ENCODE measurements at regions not wholly inside any gene's neighbourhood (a gene's known extent, or its start where the extent isn't known, plus 50 kb on each side); places are given as distances from the start of the nearest gene placed in this dataset.

GRCh38 chr1:34532113-34532512 is 222.7 kb upstream of the GJB5 start:
- TF ChIP-seq TOX (CRISPR knock-in tag; IDR thresholded peaks at IDR 0.05; ENCODE audit: borderline replicate concordance) (no peak), CREB5 (CRISPR knock-in tag; IDR thresholded peaks at IDR 0.05; ENCODE audit: low read depth) (no peak), ZFP3 (CRISPR knock-in tag; IDR thresholded peaks at IDR 0.05) (no peak), PPARA (CRISPR knock-in tag; IDR thresholded peaks at IDR 0.05; ENCODE audit: borderline replicate concordance) (no peak), RARB (CRISPR knock-in tag; IDR thresholded peaks at IDR 0.05) (no peak), PATZ1 (CRISPR knock-in tag; IDR thresholded peaks at IDR 0.05; ENCODE audit: borderline replicate concordance) (no peak), ARNTL (CRISPR knock-in tag; IDR thresholded peaks at IDR 0.05; ENCODE audit: borderline replicate concordance, low read depth) (no peak), TCF4 (CRISPR knock-in tag; IDR thresholded peaks at IDR 0.05; ENCODE audit: borderline replicate concordance) (no peak), ESRRG (CRISPR knock-in tag; IDR thresholded peaks at IDR 0.05) (no peak), ZNF565 (CRISPR knock-in tag; conservative IDR thresholded peaks at IDR 0.05; ENCODE audit: low read depth) (no peak), POU6F1 (CRISPR knock-in tag; IDR thresholded peaks at IDR 0.05; ENCODE audit: borderline replicate concordance, low read depth) (no peak), ZFP30 (CRISPR knock-in tag; IDR thresholded peaks at IDR 0.05) (no peak), TSHZ2 (CRISPR knock-in tag; IDR thresholded peaks at IDR 0.05) (no peak), SNAI2 (CRISPR knock-in tag; IDR thresholded peaks at IDR 0.05) (no peak)
